ENCODE measurements at regions not wholly inside any gene's neighbourhood (a gene's known extent, or its start where the extent isn't known, plus 50 kb on each side); places are given as distances from the start of the nearest gene placed in this dataset.

DNA sequence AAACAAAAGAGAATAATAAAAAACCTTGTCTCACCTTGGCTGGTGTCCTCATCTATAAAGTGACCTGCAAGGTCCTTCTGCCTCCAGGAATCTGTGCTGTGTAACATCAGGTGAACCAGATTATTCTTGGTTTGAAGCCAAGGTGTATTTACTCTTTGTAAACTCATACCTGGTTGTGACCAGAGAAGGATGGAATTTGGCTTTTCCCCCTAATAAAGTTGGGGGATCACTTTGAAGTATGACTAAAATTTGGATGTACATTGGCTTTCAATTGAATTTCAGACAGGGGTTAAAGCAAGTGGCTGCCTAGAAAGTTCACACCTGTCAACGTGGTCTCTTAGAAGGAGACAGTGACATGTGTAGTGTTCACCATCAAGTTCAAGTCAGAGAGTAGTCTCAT is 100.1 kb downstream of the SCP2D1 start:
- TF ChIP-seq, protein P1, sequence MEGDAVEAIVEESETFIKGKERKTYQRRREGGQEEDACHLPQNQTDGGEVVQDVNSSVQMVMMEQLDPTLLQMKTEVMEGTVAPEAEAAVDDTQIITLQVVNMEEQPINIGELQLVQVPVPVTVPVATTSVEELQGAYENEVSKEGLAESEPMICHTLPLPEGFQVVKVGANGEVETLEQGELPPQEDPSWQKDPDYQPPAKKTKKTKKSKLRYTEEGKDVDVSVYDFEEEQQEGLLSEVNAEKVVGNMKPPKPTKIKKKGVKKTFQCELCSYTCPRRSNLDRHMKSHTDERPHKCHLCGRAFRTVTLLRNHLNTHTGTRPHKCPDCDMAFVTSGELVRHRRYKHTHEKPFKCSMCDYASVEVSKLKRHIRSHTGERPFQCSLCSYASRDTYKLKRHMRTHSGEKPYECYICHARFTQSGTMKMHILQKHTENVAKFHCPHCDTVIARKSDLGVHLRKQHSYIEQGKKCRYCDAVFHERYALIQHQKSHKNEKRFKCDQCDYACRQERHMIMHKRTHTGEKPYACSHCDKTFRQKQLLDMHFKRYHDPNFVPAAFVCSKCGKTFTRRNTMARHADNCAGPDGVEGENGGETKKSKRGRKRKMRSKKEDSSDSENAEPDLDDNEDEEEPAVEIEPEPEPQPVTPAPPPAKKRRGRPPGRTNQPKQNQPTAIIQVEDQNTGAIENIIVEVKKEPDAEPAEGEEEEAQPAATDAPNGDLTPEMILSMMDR (IDR thresholded peaks at IDR 0.05; ENCODE audit: insufficient read depth, low read length) = no peak
- TF ChIP-seq GABPA (IDR thresholded peaks at IDR 0.05; ENCODE audit: low read depth) = no peak
- no peak for TF ChIP-seq POLR2AphosphoS5 (IDR thresholded peaks at IDR 0.05; ENCODE audit: low read depth)
- TF ChIP-seq, protein P2, sequence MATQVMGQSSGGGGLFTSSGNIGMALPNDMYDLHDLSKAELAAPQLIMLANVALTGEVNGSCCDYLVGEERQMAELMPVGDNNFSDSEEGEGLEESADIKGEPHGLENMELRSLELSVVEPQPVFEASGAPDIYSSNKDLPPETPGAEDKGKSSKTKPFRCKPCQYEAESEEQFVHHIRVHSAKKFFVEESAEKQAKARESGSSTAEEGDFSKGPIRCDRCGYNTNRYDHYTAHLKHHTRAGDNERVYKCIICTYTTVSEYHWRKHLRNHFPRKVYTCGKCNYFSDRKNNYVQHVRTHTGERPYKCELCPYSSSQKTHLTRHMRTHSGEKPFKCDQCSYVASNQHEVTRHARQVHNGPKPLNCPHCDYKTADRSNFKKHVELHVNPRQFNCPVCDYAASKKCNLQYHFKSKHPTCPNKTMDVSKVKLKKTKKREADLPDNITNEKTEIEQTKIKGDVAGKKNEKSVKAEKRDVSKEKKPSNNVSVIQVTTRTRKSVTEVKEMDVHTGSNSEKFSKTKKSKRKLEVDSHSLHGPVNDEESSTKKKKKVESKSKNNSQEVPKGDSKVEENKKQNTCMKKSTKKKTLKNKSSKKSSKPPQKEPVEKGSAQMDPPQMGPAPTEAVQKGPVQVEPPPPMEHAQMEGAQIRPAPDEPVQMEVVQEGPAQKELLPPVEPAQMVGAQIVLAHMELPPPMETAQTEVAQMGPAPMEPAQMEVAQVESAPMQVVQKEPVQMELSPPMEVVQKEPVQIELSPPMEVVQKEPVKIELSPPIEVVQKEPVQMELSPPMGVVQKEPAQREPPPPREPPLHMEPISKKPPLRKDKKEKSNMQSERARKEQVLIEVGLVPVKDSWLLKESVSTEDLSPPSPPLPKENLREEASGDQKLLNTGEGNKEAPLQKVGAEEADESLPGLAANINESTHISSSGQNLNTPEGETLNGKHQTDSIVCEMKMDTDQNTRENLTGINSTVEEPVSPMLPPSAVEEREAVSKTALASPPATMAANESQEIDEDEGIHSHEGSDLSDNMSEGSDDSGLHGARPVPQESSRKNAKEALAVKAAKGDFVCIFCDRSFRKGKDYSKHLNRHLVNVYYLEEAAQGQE (IDR thresholded peaks at IDR 0.05; ENCODE audit: insufficient replicate concordance, low read depth) = no peak

All from HL-60 (cell line).